Prostate gland (tissue), 2 donors: ENCODE measurements at regions not wholly inside any gene's neighbourhood (a gene's known extent, or its start where the extent isn't known, plus 50 kb on each side); places are given as distances from the start of the nearest gene placed in this dataset.

Experiments
- POLR2A ChIP-seq: fragments of 450-650 bp; IDR thresholded peaks from one replicate; pipeline ENCODE4 v1.6.1; 2016; ENCODE audit warnings: antibody characterized with exemption, mild to moderate bottlenecking
- TF ChIP-seq, protein P1 (sequence below), 4 experiments: fragments of 200-600 bp in 2 of 4; fragments of 450-650 bp in 2 of 4; sonication (generic) in 2 of 4; IDR thresholded peaks; 1 replicate in 3 of 4; 2 replicates in 1 of 4; pipeline ENCODE4 v1.5.1; 2016 to 2019; ENCODE audit warnings: antibody characterized with exemption in 4 of 4, mild to moderate bottlenecking in 2 of 4, moderate library complexity in 2 of 4

DNA sequence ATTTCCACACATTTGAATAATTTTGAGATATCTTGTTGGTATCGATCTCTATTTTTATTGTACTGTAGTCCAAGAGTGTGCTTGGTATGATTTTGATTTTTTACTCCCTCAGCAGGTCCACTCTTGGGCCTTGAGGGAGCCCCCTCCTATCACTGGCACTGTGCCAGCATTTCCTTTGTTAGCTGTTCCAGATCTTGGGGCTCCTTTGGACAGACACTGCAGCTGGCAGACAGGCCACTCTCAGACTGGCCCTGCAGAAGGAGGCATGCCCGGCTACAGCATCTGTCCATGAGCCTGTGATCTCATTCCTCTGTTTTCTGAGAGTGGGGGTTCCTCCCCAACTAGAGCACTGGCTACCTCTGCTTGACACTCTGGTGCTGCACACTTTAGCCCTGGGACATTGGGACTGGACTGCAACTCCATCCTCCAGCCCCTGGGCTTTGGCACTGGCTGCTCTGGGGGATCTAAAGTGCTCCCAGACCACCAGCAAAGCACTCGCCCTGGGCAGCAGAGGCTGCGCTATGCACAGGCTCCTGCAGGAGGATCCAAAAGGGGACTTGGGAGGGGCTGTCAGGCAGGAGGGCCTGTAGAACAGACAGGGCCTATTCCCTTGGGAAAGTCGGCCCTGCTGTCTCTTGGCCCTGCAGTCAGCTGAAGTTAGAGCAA is 271.3 kb upstream of the DMAC1 start:
- TF ChIP-seq, protein P1, sequence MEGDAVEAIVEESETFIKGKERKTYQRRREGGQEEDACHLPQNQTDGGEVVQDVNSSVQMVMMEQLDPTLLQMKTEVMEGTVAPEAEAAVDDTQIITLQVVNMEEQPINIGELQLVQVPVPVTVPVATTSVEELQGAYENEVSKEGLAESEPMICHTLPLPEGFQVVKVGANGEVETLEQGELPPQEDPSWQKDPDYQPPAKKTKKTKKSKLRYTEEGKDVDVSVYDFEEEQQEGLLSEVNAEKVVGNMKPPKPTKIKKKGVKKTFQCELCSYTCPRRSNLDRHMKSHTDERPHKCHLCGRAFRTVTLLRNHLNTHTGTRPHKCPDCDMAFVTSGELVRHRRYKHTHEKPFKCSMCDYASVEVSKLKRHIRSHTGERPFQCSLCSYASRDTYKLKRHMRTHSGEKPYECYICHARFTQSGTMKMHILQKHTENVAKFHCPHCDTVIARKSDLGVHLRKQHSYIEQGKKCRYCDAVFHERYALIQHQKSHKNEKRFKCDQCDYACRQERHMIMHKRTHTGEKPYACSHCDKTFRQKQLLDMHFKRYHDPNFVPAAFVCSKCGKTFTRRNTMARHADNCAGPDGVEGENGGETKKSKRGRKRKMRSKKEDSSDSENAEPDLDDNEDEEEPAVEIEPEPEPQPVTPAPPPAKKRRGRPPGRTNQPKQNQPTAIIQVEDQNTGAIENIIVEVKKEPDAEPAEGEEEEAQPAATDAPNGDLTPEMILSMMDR (IDR thresholded peaks at IDR 0.05) = no peak
- TF ChIP-seq POLR2A = no peak
